Stimulated activated CD8-positive, alpha-beta memory T cell treated with anti-CD3 and anti-CD28 coated beads, Interleukin-4, amount 100 ng/mL, for 4 hours (primary cell): ENCODE measurements at regions not wholly inside any gene's neighbourhood (a gene's known extent, or its start where the extent isn't known, plus 50 kb on each side); places are given as distances from the start of the nearest gene placed in this dataset.

Experiments
- DNase-seq, 2 donors: peaks; one replicate each; pipeline ENCODE4 v3.0.0-alpha.2; 2020; ENCODE audit warnings: low read depth in 2 of 2, low spot score in 1 of 2

DNA sequence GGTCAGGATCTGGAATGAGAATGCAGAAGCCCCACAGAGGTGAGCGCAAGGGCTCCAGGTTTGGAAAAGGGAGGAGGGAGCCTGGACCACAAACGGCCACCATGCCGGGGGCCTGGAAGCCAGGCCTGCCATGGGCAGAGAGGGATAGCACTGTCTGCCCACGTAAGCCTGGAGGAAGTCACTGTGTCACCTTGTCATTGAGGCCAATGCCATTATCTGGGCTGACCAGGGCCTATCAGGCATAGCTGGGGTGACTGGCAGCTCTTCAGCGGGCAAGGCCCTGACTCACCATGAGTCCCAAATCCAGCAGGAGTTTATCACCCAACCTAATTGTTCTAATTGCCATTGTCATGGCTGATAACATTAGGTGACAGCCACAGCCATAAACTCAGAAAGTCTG, 84.6 kb downstream of the MATN1 start:
- no peak for DNase-seq

DNA sequence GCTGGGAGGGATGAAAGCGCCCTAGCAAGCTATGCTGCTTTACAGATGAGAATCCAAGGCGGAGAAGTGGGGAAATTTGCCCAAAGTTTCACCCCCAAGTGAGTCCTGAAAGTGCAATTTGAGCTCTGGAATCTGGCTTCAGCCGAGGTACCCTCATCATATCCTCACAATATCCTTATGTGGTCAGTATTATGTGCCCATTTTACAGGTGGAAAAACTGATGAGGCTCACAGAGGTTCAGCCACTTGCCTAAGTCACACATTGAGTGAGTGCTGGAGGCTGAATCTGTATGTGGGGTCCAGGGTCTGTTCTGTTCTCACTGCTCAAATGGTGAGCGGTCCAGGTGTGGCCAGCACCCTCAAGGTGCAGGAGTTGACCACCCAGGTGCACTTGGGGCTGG, 85.3 kb downstream of the MATN1 start:
- DNase-seq: no peak

DNA sequence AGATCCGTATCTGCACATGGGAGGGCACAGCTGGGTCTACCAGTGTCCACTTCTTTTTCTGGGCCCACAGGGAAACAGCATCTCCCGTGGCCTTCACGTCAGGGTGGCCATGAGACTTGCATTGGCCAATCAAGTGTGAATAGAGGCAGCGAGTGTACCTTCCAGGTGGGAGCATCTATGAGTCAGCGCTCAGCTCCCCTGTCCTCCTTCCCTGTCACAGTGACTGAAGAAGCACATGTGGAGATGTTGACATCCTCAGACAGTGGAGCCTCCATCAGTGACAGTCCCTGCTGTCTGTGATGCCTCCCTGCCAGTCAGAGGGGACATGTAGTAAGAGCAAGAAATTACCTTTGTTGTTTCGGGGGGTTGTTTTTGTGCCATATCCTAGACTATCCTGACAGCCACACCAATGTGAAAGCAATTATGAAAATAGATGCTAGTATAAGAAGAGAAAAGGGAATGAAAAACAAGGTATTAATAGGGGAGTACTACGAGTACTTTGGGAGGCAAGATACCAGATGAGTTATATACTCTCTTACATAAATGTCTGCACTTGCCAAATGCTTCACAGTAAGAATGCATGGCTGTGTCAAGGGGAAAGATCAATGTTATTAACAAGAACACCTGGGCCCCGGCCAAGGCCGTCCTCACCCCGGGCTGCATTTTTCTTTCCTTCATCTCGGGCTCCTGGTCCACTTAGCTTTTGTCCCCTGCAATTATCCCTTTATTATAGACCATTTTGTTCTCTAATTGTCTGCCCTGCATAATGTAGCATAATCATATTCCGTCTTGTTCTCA, 86.0 kb downstream of the MATN1 start:
- DNase-seq: no peak

- DNase-seq: no peak
These were observed 86.8 kb downstream of the MATN1 start for GRCh38 chr1:30636621-30637020.

GRCh38 chr1:30635391-30635975, 87.9 kb downstream of the MATN1 start:
- no peak for DNase-seq

GRCh38 chr1:30634507-30634906, 88.9 kb downstream of the MATN1 start:
- DNase-seq: no peak

DNA sequence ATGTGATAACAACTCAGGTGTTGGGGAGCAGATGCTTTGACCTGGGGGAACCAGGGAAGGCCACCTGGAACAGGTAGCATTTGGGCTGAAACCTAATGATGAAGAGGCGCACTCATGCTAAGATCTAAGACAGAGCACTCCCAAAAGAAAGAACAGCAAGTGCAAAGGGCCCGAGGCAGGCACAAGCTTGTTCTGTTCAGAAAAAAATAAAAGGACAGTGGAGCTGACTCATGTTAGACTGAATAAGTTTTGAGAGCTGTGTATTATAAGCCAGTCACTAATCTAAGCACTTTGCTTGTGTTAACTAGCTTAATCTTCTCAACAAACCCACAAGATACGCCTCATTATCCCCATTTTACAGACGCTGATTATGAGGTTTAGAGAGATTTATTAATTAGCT, 90.1 kb downstream of the MATN1 start:
- DNase-seq: no peak

GRCh38 chr1:30632481-30632880, 90.9 kb downstream of the MATN1 start:
- no peak for DNase-seq

DNA sequence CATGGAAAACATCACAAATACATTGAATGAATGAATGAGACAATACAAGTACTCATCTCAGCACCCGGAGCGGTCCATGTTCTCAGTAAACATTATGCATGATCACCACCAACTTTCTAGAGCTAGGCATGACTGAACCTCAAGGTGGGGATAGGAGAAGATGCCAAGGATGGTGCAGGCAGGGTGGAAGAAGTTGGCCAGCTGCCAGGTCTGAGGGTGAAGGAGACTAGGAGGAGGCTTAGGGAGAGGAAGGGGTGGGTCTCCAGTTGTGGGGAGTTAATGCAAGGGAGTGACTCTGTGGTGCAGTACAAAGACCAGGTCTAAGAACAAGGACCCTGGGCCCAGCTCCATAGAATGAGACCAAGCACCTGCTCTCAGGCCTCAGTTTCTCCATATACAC, 91.7 kb downstream of the MATN1 start:
- DNase-seq: no peak

GRCh38 chr1:30629501-30629900, 93.9 kb downstream of the MATN1 start:
- DNase-seq: no peak

GRCh38 chr1:30627994-30628393, 95.4 kb downstream of the MATN1 start:
- DNase-seq: no peak

DNA sequence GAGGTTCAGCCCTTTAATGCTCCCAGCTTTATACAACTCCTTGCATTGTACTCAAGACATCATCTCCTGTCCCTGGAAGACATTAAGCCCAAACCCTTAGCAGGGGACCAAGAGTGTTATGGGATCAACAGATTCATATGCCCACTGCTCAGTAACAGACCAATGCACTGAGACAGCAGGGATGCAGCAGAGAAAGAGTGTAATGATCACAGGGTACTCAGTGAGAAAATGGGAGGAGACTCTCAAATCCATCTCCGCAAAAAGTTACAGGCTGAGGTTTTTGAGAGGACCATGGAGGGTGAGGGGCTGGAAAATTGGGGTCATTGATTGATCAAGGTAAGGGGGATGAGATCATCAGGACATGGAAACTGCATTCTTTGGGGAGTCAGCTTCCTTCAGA, 96.2 kb downstream of the MATN1 start:
- no peak for DNase-seq

GRCh38 chr1:30623431-30623830, 100.0 kb downstream of the MATN1 start:
- DNase-seq: no peak

DNA sequence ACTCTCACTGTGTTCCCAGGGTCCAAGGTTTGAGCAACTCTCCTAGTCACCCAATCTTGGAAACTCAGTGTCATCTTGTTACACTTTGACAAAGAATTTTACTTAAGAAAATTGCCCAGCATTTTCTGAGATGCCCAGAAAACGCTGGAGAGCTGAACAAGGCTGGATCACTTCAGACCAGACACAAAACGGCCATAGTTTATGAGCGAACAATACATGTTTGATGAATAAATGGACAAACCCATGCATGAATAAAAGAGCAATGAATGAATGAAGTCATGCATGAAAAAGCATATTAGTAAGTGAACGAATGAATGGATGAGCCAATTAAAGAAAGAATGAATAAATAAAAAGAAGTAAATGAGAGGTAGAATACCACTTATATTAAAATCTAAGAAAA, 103.8 kb downstream of the MATN1 start:
- no peak for DNase-seq

DNA sequence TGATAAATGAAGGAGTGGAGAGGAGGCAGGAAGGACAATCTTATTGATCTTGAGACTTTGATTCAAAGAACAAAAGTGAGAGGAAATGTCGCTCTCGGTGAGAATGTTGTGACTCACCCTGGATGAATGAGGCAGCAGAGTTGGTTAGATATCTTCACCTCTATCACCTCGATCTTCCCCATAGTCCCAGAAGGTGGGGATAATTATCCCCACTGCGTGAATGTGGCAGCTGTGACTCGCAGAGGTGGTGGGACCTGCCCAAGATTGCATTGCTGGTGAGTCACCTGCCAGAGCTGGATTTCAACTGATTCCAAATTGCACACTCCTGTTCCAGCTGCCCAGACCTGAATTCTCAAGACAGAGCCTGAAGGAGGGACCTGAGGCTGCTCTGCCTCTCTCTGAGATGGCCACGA, 105.0 kb downstream of the MATN1 start:
- DNase-seq: no peak

GRCh38 chr1:30616759-30617158, 106.6 kb downstream of the MATN1 start:
- DNase-seq: no peak

GRCh38 chr1:30615816-30616590, 107.4 kb downstream of the MATN1 start:
- DNase-seq: no peak

DNA sequence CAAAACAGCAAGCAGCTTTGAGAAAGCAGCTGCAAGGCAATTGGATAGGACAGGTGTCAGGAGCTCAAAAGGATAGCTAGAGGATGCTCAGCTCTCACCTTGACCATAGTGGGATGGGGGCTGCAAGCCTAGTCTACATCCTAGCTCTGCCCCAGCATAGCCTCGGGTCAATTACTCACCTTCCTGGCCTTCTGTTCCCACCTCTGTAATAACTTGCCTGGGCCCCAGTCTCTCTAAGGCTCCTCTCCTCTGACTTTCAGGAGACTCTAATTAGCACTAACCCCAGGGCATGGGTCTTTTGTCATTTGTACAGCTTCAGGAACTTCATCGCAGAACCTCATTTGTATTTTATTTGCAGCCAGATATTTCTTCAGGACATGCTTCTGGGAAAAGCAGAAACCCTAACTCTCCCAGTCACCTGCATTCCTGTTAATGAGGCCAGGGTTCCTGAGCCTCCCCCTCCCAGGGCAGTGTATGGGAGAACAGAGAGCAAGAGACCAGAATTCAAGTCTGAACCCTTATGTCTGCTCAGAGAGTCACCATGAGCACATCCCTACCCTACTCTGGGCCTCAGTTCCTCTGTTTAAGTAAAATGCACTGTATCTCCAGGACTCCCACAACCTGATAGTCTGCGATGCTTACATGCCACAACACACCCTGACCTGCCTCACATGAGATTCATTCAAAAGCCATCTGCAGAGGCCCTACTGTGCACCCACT, 108.1 kb downstream of the MATN1 start:
- no peak for DNase-seq

GRCh38 chr1:30613188-30613587, 110.2 kb downstream of the MATN1 start:
- DNase-seq: no peak

- DNase-seq: no peak
These were observed 110.8 kb downstream of the MATN1 start for GRCh38 chr1:30612536-30613065.

DNA sequence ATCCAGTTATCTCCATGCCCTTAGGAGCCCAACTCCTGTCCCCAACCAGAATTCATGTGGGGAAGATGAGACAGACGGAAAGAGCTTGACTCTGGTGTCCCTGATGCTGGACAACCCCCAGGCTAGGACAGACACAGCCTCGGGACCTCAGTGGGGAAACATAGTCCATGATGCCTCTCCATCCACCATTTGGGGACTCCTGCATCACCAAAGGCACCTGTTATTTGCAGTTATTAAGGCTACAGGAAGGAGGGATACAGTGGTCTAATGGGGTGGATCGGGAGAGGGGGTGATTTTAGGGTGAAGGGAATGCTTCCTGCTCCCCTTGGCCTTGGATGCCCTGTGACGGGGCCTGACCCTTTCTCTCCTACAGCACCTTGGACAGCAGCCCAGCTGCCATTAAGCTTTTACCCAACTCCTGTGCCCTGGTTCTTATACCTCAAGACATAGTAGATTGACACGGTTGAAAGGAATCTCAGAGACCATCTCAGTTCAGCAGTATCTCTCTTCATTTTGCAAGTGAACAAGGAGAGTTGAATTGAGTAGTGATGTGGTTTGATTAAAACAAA, 111.6 kb downstream of the MATN1 start:
- no peak for DNase-seq
